ENCODE measurements at regions not wholly inside any gene's neighbourhood (a gene's known extent, or its start where the extent isn't known, plus 50 kb on each side); places are given as distances from the start of the nearest gene placed in this dataset.

GRCh38 chr2:196330645-196331044 lies 159.3 kb upstream of the STK17B start:
- H3K4me3 ChIP-seq, result peak overlapping the region in 2 of 12 donors; percentile 4 to 8
- intact Hi-C loops (cut with DNase I), result loop anchor here in 3 of 10 donors (5.0 to 10.0 kb wide), 3 partner anchors 33 to 124 kb away; no protein-coding TSS in a partner anchor
- 76 to 83% (median 78%) methylated on average over 4 of the region's 4 CpGs for WGBS, 4 donors

DNA sequence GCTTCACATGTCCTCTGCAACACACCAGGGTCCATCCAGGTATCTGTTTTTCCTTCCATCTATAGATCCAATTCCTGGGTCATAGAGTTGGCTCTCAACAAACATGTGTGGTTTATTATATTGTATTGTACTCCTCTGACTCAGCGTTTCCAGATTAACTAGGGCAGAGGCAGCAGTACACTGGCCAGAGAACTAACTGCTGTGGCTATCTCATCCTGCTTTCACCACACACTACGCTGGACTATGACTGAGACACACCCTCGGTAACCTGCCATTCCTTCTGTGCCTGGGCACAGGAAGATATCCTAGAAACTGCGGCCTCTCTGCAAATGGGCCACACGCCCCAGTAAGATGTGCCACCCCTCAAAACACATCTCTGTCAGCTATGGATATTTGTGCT lies 159.8 kb upstream of the STK17B start:
- ATAC-seq, result peak; percentile 88 to 95 (median 94)
- H3K36me3 ChIP-seq, result peaks cover 0 to 15% (median 0%) of the 10 kb centered on the region in 9 donors
- intact Hi-C loops (cut with DNase I), result loop anchor here in 3 of 10 donors (5.0 to 10.0 kb wide), 3 partner anchors 34 to 124 kb away; no protein-coding TSS in a partner anchor
- 33 to 39% (median 36%) methylated on average over 5 of the region's 5 CpGs for whole genome bisulfite sequencing, 4 donors
- no peaks in the 10 kb centered on the region for H3K27me3 ChIP-seq
- no peaks in the 10 kb centered on the region for H3K9me3 ChIP-seq
- H3K4me1 ChIP-seq, result peaks cover 4 to 76% (median 31%) of the 10 kb centered on the region in 12 donors
- peak overlapping the region in 1 of 12 donors; percentile 4 for H3K4me3 ChIP-seq
- H3K27ac ChIP-seq, result peak overlapping the region in 10 of 12 donors; percentile 22 to 73 (median 60)
- no peak for TF ChIP-seq CTCF (IDR thresholded peaks at IDR 0.05)
- TF ChIP-seq POLR2A (IDR thresholded peaks at IDR 0.05), result no peak
- DNase-seq, result peak in 4 of 5 donors; percentile 17 to 40 (median 32)

More at GRCh38 chr2:196330645-196331044, 159.3 kb upstream of the STK17B start:
- ATAC-seq (no peak), DNase-seq (no peak)
- no peak for TF ChIP-seq POLR2A (IDR thresholded peaks at IDR 0.05)
- TF ChIP-seq CTCF (IDR thresholded peaks at IDR 0.05), result no peak
- Histone ChIP-seq H3K27ac (peak overlapping the region in 10 of 12 donors; percentile 22 to 73 (median 57)), H3K36me3 (peaks cover 0 to 15% (median 0%) of the 10 kb centered on the region in 9 donors), H3K9me3 (no peaks in the 10 kb centered on the region), H3K4me1 (peaks cover 4 to 77% (median 31%) of the 10 kb centered on the region in 12 donors), H3K27me3 (no peaks in the 10 kb centered on the region)

GRCh38 chr2:196331851-196332250 lies 160.5 kb upstream of the STK17B start:
- TF ChIP-seq CTCF (IDR thresholded peaks at IDR 0.05) (no peak), POLR2A (IDR thresholded peaks at IDR 0.05) (no peak)
- ATAC-seq (peak in 2 of 4 donors; percentile 46 to 63), DNase-seq (no peak)
- H3K4me3 ChIP-seq, result no peak overlapping the region
- H3K27ac ChIP-seq, result peak overlapping the region in 8 of 12 donors; percentile 32 to 73 (median 62)
- peaks cover 4 to 81% (median 31%) of the 10 kb centered on the region in 12 donors for H3K4me1 ChIP-seq
- H3K36me3 ChIP-seq, result peaks cover 0 to 15% (median 0%) of the 10 kb centered on the region in 9 donors
- WGBS, 4 donors, result 20 to 31% (median 25%) methylated on average over 4 of the region's 4 CpGs
- no peaks in the 10 kb centered on the region for H3K9me3 ChIP-seq
- intact Hi-C loops (cut with DNase I), result loop anchor here in 3 of 10 donors (5.0 to 10.0 kb wide), 3 partner anchors 35 to 123 kb away; no protein-coding TSS in a partner anchor
- H3K27me3 ChIP-seq, result no peaks in the 10 kb centered on the region

DNA sequence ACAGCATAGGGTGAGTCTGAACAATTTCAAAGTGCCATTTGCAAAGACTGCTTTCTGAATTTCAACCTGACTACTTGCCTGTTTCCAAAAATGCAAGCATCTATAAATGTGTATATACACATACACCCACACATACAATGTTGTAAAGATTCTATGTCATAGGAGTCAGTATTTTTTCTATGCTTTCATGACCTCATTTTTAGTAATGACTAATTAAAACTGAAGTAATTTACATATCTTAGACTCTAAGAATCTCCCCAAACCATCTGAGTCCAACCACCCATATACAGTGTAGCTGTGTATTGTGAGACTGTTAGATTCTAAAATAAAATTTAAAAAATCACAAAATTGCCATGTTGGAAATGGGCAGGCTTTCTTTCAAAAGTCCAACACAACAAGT lies 162.0 kb upstream of the STK17B start:
- Histone ChIP-seq H3K4me1 (peaks cover 4 to 76% (median 24%) of the 10 kb centered on the region in 12 donors), H3K9me3 (no peaks in the 10 kb centered on the region), H3K4me3 (no peak overlapping the region), H3K27me3 (no peaks in the 10 kb centered on the region), H3K27ac (peak overlapping the region in 1 of 12 donors; percentile 29), H3K36me3 (peaks cover 0 to 15% (median 0%) of the 10 kb centered on the region in 9 donors)
- no peak for TF ChIP-seq CTCF (IDR thresholded peaks at IDR 0.05)
- TF ChIP-seq POLR2A (IDR thresholded peaks at IDR 0.05), result no peak
- intact Hi-C loops (cut with DNase I), result loop anchor here in 3 of 10 donors (5.0 to 10.0 kb wide), 3 partner anchors 36 to 121 kb away; no protein-coding TSS in a partner anchor
- ATAC-seq (no peak), DNase-seq (no peak)
